Liver (tissue), 8 donors: ENCODE measurements at regions not wholly inside any gene's neighbourhood (a gene's known extent, or its start where the extent isn't known, plus 50 kb on each side); places are given as distances from the start of the nearest gene placed in this dataset.

Experiments used
- DNase-seq: peaks from one replicate; pipeline ENCODE4 v3.0.0-alpha.2; 2017; ENCODE audit warnings: low spot score
- H3K27ac ChIP-seq, 2 donors: one replicate each; pipeline ENCODE4 v1.7.0; 2013; ENCODE audit warnings: inconsistent platforms in 2 of 2, low read length in 2 of 2, control low read depth in 1 of 2, low read depth in 1 of 2, mild to moderate bottlenecking in 1 of 2
- H3K27me3 ChIP-seq, 4 donors: one replicate each; pipeline versions ENCODE4 v1.6.1 to v1.7.0; 2013; ENCODE audit warnings: low read length in 3 of 4, inconsistent platforms in 1 of 4, mild to moderate bottlenecking in 1 of 4, moderate library complexity in 1 of 4; ENCODE audit not compliant: control insufficient read depth in 4 of 4, insufficient read depth in 4 of 4
- H3K36me3 ChIP-seq, 4 donors: one replicate each; pipeline versions ENCODE4 v1.6.1 to v1.7.0; 2013; ENCODE audit warnings: low read length in 3 of 4, mild to moderate bottlenecking in 3 of 4, low read depth in 1 of 4, moderate library complexity in 1 of 4; ENCODE audit not compliant: control insufficient read depth in 4 of 4, insufficient read depth in 3 of 4
- H3K4me1 ChIP-seq, 4 donors: one replicate each; pipeline versions ENCODE4 v1.6.1 to v1.7.0; 2013; ENCODE audit warnings: low read length in 3 of 4, mild to moderate bottlenecking in 3 of 4, moderate library complexity in 1 of 4; ENCODE audit not compliant: control insufficient read depth in 4 of 4, insufficient read depth in 4 of 4
- H3K4me3 ChIP-seq, 3 donors: one replicate each; pipeline versions ENCODE4 v1.6.1 to v1.7.0; 2013; ENCODE audit warnings: low read length in 3 of 3, control low read depth in 1 of 3, low read depth in 1 of 3, mild to moderate bottlenecking in 1 of 3
- H3K9ac ChIP-seq, 2 donors: one replicate each; pipeline ENCODE4 v1.7.0; 2013; ENCODE audit warnings: low read length in 2 of 2, mild to moderate bottlenecking in 2 of 2, moderate library complexity in 2 of 2, control low read depth in 1 of 2, low read depth in 1 of 2
- H3K9me3 ChIP-seq, 4 donors: one replicate each; pipeline versions ENCODE4 v1.6.1 to v1.7.0; 2013; ENCODE audit warnings: low read length in 3 of 4; ENCODE audit not compliant: control insufficient read depth in 4 of 4
- EGR1 ChIP-seq, 2 donors: IDR thresholded peaks; 2 replicates each; pipeline ENCODE4 v1.6.1; 2016 to 2018; ENCODE audit warnings: antibody characterized with exemption in 2 of 2, low read depth in 2 of 2
- FOXA1 ChIP-seq: IDR thresholded peaks from 2 replicates; pipeline ENCODE4 v1.6.1; 2016; ENCODE audit warnings: antibody characterized with exemption
- FOXA2 ChIP-seq: IDR thresholded peaks from 2 replicates; pipeline ENCODE4 v1.6.1; 2016; ENCODE audit warnings: antibody characterized with exemption
- GABPA ChIP-seq, 2 donors: IDR thresholded peaks in 1 of 2; conservative IDR thresholded peaks in 1 of 2; 2 replicates each; pipeline ENCODE4 v1.6.1; 2016; ENCODE audit warnings: antibody characterized with exemption in 2 of 2, mild to moderate bottlenecking in 1 of 2, moderate library complexity in 1 of 2
- HNF4A ChIP-seq, 2 donors: conservative IDR thresholded peaks; 2 replicates each; pipeline ENCODE4 v1.6.1; 2016; ENCODE audit warnings: antibody characterized with exemption in 2 of 2, mild to moderate bottlenecking in 2 of 2
- HNF4G ChIP-seq: IDR thresholded peaks from 2 replicates; pipeline ENCODE4 v1.6.1; 2016; ENCODE audit warnings: antibody characterized with exemption
- MAX ChIP-seq: IDR thresholded peaks from 2 replicates; pipeline ENCODE4 v1.6.1; 2016; ENCODE audit warnings: antibody characterized with exemption
- NR2F2 ChIP-seq: IDR thresholded peaks from 2 replicates; pipeline ENCODE4 v1.6.1; 2016; ENCODE audit warnings: antibody characterized with exemption
- REST ChIP-seq: IDR thresholded peaks from 2 replicates; pipeline ENCODE4 v1.6.1; 2016; ENCODE audit warnings: antibody characterized with exemption, mild to moderate bottlenecking
- SP1 ChIP-seq: IDR thresholded peaks from 2 replicates; pipeline ENCODE4 v1.6.1; 2018; ENCODE audit warnings: antibody characterized with exemption, mild to moderate bottlenecking
- TAF1 ChIP-seq: conservative IDR thresholded peaks from 2 replicates; pipeline ENCODE4 v1.6.1; 2016; ENCODE audit warnings: antibody characterized with exemption, mild to moderate bottlenecking
- WGBS: extraction: QIAGEN DNeasy Blood & Tissue Kit; methylation state at CpG from one replicate; pipeline ENCODE4 v1.1.7; 2013; 5-methylcytosine and 5-hydroxymethylcytosine counted together
- TF ChIP-seq, protein P1 (sequence below): fragments of 150-350 bp; IDR thresholded peaks from 2 replicates; pipeline ENCODE4 v1.5.1; 2017; ENCODE audit warnings: improper control_type of control experiment, low read depth, low read length; ENCODE audit not compliant: missing input control
- TF ChIP-seq, protein P2 (sequence below): IDR thresholded peaks from 2 replicates; pipeline ENCODE4 v1.6.1; 2016; ENCODE audit warnings: antibody characterized with exemption
- TF ChIP-seq, protein P3 (sequence below): IDR thresholded peaks from 2 replicates; pipeline ENCODE4 v1.6.1; 2016; ENCODE audit warnings: antibody characterized with exemption
- donor health status: healthy.
- donor health status: healthy.
- donor health status: healthy.
- donor health status: healthy.
- donor health status: healthy.

- Histone ChIP-seq H3K36me3 (no peaks in the 10 kb centered on the region), H3K27me3 (no peaks in the 10 kb centered on the region), H3K4me3 (no peak overlapping the region), H3K27ac (no peak overlapping the region), H3K9ac (no peak overlapping the region), H3K4me1 (no peaks in the 10 kb centered on the region), H3K9me3 (no peaks in the 10 kb centered on the region)
- no peak for TF ChIP-seq EGR1 (IDR thresholded peaks at IDR 0.05; ENCODE audit: low read depth in 2 of 2)
- TF ChIP-seq, protein P1, sequence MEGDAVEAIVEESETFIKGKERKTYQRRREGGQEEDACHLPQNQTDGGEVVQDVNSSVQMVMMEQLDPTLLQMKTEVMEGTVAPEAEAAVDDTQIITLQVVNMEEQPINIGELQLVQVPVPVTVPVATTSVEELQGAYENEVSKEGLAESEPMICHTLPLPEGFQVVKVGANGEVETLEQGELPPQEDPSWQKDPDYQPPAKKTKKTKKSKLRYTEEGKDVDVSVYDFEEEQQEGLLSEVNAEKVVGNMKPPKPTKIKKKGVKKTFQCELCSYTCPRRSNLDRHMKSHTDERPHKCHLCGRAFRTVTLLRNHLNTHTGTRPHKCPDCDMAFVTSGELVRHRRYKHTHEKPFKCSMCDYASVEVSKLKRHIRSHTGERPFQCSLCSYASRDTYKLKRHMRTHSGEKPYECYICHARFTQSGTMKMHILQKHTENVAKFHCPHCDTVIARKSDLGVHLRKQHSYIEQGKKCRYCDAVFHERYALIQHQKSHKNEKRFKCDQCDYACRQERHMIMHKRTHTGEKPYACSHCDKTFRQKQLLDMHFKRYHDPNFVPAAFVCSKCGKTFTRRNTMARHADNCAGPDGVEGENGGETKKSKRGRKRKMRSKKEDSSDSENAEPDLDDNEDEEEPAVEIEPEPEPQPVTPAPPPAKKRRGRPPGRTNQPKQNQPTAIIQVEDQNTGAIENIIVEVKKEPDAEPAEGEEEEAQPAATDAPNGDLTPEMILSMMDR = no peak
- no peak for TF ChIP-seq TAF1
- DNase-seq = no peak
Measured at GRCh38 chr18:30787410-30787809, 255.1 kb downstream of the DSC3 start.

DNA sequence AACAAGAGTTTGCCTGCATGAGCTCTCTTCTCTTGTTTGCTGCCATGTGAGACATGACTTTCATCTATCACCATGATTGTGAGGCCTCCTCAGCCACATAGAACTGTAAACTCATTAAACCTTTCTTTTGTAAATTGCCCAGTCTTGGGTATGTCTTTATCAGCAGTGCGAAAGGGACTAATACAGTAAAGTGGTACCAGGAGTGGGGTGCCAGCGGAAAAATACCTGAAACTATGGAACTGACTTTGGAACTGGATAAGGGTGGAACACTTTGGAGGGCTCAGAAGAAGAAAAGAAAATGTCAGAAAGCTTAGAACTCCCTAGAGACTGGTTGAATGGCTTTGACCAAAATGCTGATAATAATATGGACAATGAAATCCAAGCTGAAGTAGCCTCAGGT lies 260.9 kb downstream of the DSC3 start:
- 79% methylated on average over 2 of the region's 2 CpGs for WGBS
- H3K9ac ChIP-seq = no peak overlapping the region
- H3K4me1 ChIP-seq = no peaks in the 10 kb centered on the region
- no peaks in the 10 kb centered on the region for H3K36me3 ChIP-seq
- no peaks in the 10 kb centered on the region for H3K27me3 ChIP-seq
- H3K27ac ChIP-seq = no peak overlapping the region
- H3K4me3 ChIP-seq = no peak overlapping the region
- no peaks in the 10 kb centered on the region for H3K9me3 ChIP-seq
- TF ChIP-seq TAF1 = no peak
- TF ChIP-seq REST = no peak
- TF ChIP-seq NR2F2 = no peak
- TF ChIP-seq HNF4A (conservative IDR thresholded peaks at IDR 0.05) = no peak
- TF ChIP-seq SP1 = no peak
- TF ChIP-seq, protein P2, sequence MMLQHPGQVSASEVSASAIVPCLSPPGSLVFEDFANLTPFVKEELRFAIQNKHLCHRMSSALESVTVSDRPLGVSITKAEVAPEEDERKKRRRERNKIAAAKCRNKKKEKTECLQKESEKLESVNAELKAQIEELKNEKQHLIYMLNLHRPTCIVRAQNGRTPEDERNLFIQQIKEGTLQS = no peak
- no peak for TF ChIP-seq MAX
- no peak for TF ChIP-seq HNF4G
- TF ChIP-seq, protein P1 = no peak
- no peak for TF ChIP-seq GABPA (IDR thresholded peaks at IDR 0.05 in 1 of 2, conservative IDR thresholded peaks at IDR 0.05 in 1 of 2)
- TF ChIP-seq FOXA2 = no peak
- no peak for TF ChIP-seq FOXA1
- TF ChIP-seq, protein P3, sequence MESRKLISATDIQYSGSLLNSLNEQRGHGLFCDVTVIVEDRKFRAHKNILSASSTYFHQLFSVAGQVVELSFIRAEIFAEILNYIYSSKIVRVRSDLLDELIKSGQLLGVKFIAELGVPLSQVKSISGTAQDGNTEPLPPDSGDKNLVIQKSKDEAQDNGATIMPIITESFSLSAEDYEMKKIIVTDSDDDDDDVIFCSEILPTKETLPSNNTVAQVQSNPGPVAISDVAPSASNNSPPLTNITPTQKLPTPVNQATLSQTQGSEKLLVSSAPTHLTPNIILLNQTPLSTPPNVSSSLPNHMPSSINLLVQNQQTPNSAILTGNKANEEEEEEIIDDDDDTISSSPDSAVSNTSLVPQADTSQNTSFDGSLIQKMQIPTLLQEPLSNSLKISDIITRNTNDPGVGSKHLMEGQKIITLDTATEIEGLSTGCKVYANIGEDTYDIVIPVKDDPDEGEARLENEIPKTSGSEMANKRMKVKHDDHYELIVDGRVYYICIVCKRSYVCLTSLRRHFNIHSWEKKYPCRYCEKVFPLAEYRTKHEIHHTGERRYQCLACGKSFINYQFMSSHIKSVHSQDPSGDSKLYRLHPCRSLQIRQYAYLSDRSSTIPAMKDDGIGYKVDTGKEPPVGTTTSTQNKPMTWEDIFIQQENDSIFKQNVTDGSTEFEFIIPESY = no peak
- TF ChIP-seq EGR1 (IDR thresholded peaks at IDR 0.05; ENCODE audit: low read depth in 2 of 2) = no peak
- DNase-seq = no peak
